ENCODE measurements at regions not wholly inside any gene's neighbourhood (a gene's known extent, or its start where the extent isn't known, plus 50 kb on each side); places are given as distances from the start of the nearest gene placed in this dataset.

- H3K27me3 ChIP-seq (ENCODE audit: control insufficient read depth in 2 of 2, insufficient read depth in 2 of 2, low read length in 2 of 2): no peaks in the 10 kb centered on the region
- H4K20me1 ChIP-seq (replicated peaks; ENCODE audit: control insufficient read depth, insufficient read depth, low read length): no peaks in the 10 kb centered on the region
- no peaks in the 10 kb centered on the region for H3K9me1 ChIP-seq (ENCODE audit: control insufficient read depth, insufficient read depth, low read length)
- H3K4me3 ChIP-seq: no peak overlapping the region
- no peak overlapping the region for H2AFZ ChIP-seq (ENCODE audit: low read depth, low read length)
- H3K9ac ChIP-seq (ENCODE audit: insufficient read depth in 1 of 2, low read depth in 2 of 2, low read length in 2 of 2): no peak overlapping the region
- intact Hi-C loops (cut with micrococcal nuclease): no loop called here
- H3K9me3 ChIP-seq (replicated peaks; ENCODE audit: control insufficient read depth, insufficient read depth, low read depth, low read length): no peaks in the 10 kb centered on the region
- ChIA-PET POLR2A (no interaction called here), CTCF (ENCODE audit: low intra/inter-chr PET ratio) (no interaction called here)
- in situ Hi-C loops (cut with MboI): no loop called here
- H3K27ac ChIP-seq (ENCODE audit: extremely low read depth, low read depth, low read length): no peak overlapping the region
- 0% methylated on average over 5 of the region's 5 CpGs for WGBS (ENCODE audit: insufficient coverage, low coverage, missing lambda C conversion rate)
- BruUV-seq (replicated peaks): no TSS peak
- no peak for TF ChIP-seq SNIP1 (IDR thresholded peaks at IDR 0.05; ENCODE audit: low read depth)
- TF ChIP-seq CBX5 (IDR thresholded peaks at IDR 0.05; ENCODE audit: borderline replicate concordance, low read depth): no peak
- no peak for TF ChIP-seq CREB5 (CRISPR knock-in tag; IDR thresholded peaks at IDR 0.05)
- TF ChIP-seq PHF8 (IDR thresholded peaks at IDR 0.05; ENCODE audit: borderline replicate concordance, low read length): no peak
- TF ChIP-seq NRF1 (conservative IDR thresholded peaks at IDR 0.05 in 1 of 2, IDR thresholded peaks at IDR 0.05 in 1 of 2): no peak
- TF ChIP-seq CHD4 (IDR thresholded peaks at IDR 0.05; ENCODE audit: insufficient read depth, insufficient replicate concordance, low read depth, low read length, poor library complexity, severe bottlenecking): no peak
- no peak for TF ChIP-seq USF1 (CRISPR knock-in tag; IDR thresholded peaks at IDR 0.05)
- TF ChIP-seq L3MBTL2 (IDR thresholded peaks at IDR 0.05): no peak
- TF ChIP-seq NFXL1 (CRISPR knock-in tag; IDR thresholded peaks at IDR 0.05): no peak
- TF ChIP-seq SETDB1 (IDR thresholded peaks at IDR 0.05; ENCODE audit: low read length): no peak
- TF ChIP-seq ETS2 (tag; IDR thresholded peaks at IDR 0.05; ENCODE audit: borderline replicate concordance, poor library complexity, severe bottlenecking): no peak
- TF ChIP-seq KLF10 (CRISPR knock-in tag; IDR thresholded peaks at IDR 0.05): no peak
- TF ChIP-seq TGIF2 (CRISPR knock-in tag; IDR thresholded peaks at IDR 0.05): no peak
- TF ChIP-seq HIVEP1 (CRISPR knock-in tag; IDR thresholded peaks at IDR 0.05): no peak
- no peak for TF ChIP-seq CUX1 (CRISPR knock-in tag; IDR thresholded peaks at IDR 0.05)
- TF ChIP-seq POLR3A (IDR thresholded peaks at IDR 0.05; ENCODE audit: borderline replicate concordance, extremely low read depth, insufficient read depth, insufficient read length): no peak
- no peak for TF ChIP-seq KLF16 (IDR thresholded peaks at IDR 0.05)
- H3K4me2 ChIP-seq (ENCODE audit: insufficient read depth, low read length): no peak overlapping the region
- H3K4me1 ChIP-seq (replicated peaks in 1 of 2; ENCODE audit: control insufficient read depth in 2 of 2, insufficient read depth in 2 of 2, low read length in 2 of 2): no peaks in the 10 kb centered on the region
- no peaks in the 10 kb centered on the region for H3K79me2 ChIP-seq (ENCODE audit: control insufficient read depth, insufficient read depth, low read length)
- no peaks in the 10 kb centered on the region for H3K36me3 ChIP-seq (ENCODE audit: control insufficient read depth, insufficient read depth, low read length)
- no peak for FAIRE-seq
- DNase-seq (ENCODE audit: extremely low read depth in 1 of 4, low spot score in 3 of 4): no peak
- ATAC-seq: no peak
Measured at GRCh38 chr18:42242758-42243157, 287.7 kb downstream of the PIK3C3 start.
